H1 (cell line): ENCODE measurements at regions not wholly inside any gene's neighbourhood (a gene's known extent, or its start where the extent isn't known, plus 50 kb on each side); places are given as distances from the start of the nearest gene placed in this dataset.

Source experiments
- CHD2 ChIP-seq: IDR thresholded peaks from 2 replicates; pipeline ENCODE4 v1.6.1; 2012; ENCODE audit warnings: low read length, improper control_type of control experiment
- CHD7 ChIP-seq: fragments of 300-600 bp; sonication (generic); IDR thresholded peaks from 2 replicates; pipeline ENCODE4 v1.7.1; 2012; ENCODE audit warnings: low read length, moderate library complexity, mild to moderate bottlenecking, inconsistent platforms; ENCODE audit not compliant: insufficient replicate concordance
- GABPA ChIP-seq: IDR thresholded peaks from 2 replicates; pipeline ENCODE4 v1.6.1; 2011; ENCODE audit warnings: mild to moderate bottlenecking, low read length, moderate library complexity, borderline replicate concordance; ENCODE audit not compliant: insufficient read depth
- GTF2F1 ChIP-seq: IDR thresholded peaks from 2 replicates; pipeline ENCODE4 v1.6.1; 2012; ENCODE audit warnings: low read depth, low read length, improper control_type of control experiment, borderline replicate concordance
- JUND ChIP-seq: IDR thresholded peaks from 2 replicates; pipeline ENCODE4 v1.6.1; 2011; ENCODE audit warnings: mild to moderate bottlenecking, improper control_type of control experiment, low read length
- RXRA ChIP-seq: IDR thresholded peaks from 2 replicates; pipeline ENCODE4 v1.6.1; 2011; ENCODE audit warnings: low read depth, mild to moderate bottlenecking, low read length, moderate library complexity; ENCODE audit not compliant: insufficient read depth
- SP1 ChIP-seq: IDR thresholded peaks from 2 replicates; pipeline ENCODE4 v1.6.1; 2011; ENCODE audit warnings: low read depth, low read length
- SRF ChIP-seq: IDR thresholded peaks from 2 replicates; pipeline ENCODE4 v1.6.1; 2011; ENCODE audit warnings: mild to moderate bottlenecking, low read depth, low read length, moderate library complexity
- TEAD4 ChIP-seq: IDR thresholded peaks from 2 replicates; pipeline ENCODE4 v1.6.1; 2012; ENCODE audit warnings: low read depth, low read length, inconsistent platforms, mixed read lengths

- no peak for TF ChIP-seq CHD7
- TF ChIP-seq SRF: no peak
- TF ChIP-seq TEAD4: no peak
- TF ChIP-seq JUND: no peak
- TF ChIP-seq SP1: no peak
- TF ChIP-seq GTF2F1: no peak
- TF ChIP-seq CHD2: no peak
- no peak for TF ChIP-seq GABPA
- no peak for TF ChIP-seq RXRA
Measured at GRCh38 chr7:38049679-38050078, 128.4 kb upstream of the STARD3NL start (continued).
